Thyroid gland (tissue), 4 donors: ENCODE measurements at regions not wholly inside any gene's neighbourhood (a gene's known extent, or its start where the extent isn't known, plus 50 kb on each side); places are given as distances from the start of the nearest gene placed in this dataset.

Experiments
- CTCF ChIP-seq, 6 experiments: fragments of 200-600 bp in 3 of 6; fragments of 450-650 bp in 3 of 6; sonication (generic) in 3 of 6; IDR thresholded peaks; one replicate each; pipeline ENCODE4 v1.5.1; 2016 to 2019; ENCODE audit warnings: antibody characterized with exemption in 6 of 6, mild to moderate bottlenecking in 2 of 6, inconsistent platforms in 1 of 6, moderate library complexity in 1 of 6
- POLR2A ChIP-seq, 2 donors: fragments of 450-650 bp; IDR thresholded peaks; one replicate each; pipeline ENCODE4 v1.6.1; 2017; ENCODE audit warnings: antibody characterized with exemption in 2 of 2, mild to moderate bottlenecking in 2 of 2, moderate library complexity in 1 of 2

GRCh38 chr10:128908499-128908898 is 558.5 kb upstream of the MGMT start:
- no peak for TF ChIP-seq CTCF (IDR thresholded peaks at IDR 0.05)
- TF ChIP-seq POLR2A (IDR thresholded peaks at IDR 0.05), result no peak
